Thymus (tissue), 11 donors: ENCODE measurements at regions not wholly inside any gene's neighbourhood (a gene's known extent, or its start where the extent isn't known, plus 50 kb on each side); places are given as distances from the start of the nearest gene placed in this dataset.
"Not testable (repeated sequence)": the region's sequence is repeated elsewhere in the genome, so short reads cannot be mapped to it uniquely, and the experiment has no call there.

Source experiments
- DNase-seq, 9 donors: peaks; one replicate each; pipeline ENCODE4 v3.0.0-alpha.2; 2013; ENCODE audit warnings: low spot score in 9 of 9, low read depth in 6 of 9, missing footprints in 1 of 9
- H3K27ac ChIP-seq, 2 donors: one replicate each; pipeline ENCODE4 v1.5.1; 2013; ENCODE audit warnings: control low read depth in 1 of 2, low read depth in 1 of 2, low read length in 1 of 2, mild to moderate bottlenecking in 1 of 2, moderate library complexity in 1 of 2
- H3K27me3 ChIP-seq, 2 donors: one replicate each; pipeline ENCODE4 v1.5.1; 2013; ENCODE audit warnings: low read length in 1 of 2; ENCODE audit not compliant: control insufficient read depth in 2 of 2, insufficient read depth in 1 of 2
- H3K36me3 ChIP-seq, 2 donors: one replicate each; pipeline ENCODE4 v1.5.1; 2013; ENCODE audit warnings: low read length in 1 of 2, mild to moderate bottlenecking in 1 of 2, moderate library complexity in 1 of 2; ENCODE audit not compliant: control insufficient read depth in 2 of 2, insufficient read depth in 2 of 2
- H3K4me1 ChIP-seq, 2 donors: one replicate each; pipeline ENCODE4 v1.5.1; 2013; ENCODE audit warnings: low read length in 2 of 2; ENCODE audit not compliant: control insufficient read depth in 2 of 2, insufficient read depth in 2 of 2
- H3K4me3 ChIP-seq, 2 donors: one replicate each; pipeline ENCODE4 v1.5.1; 2013; ENCODE audit warnings: low read length in 2 of 2, control low read depth in 1 of 2, mild to moderate bottlenecking in 1 of 2
- H3K9me3 ChIP-seq, 2 donors: one replicate each; pipeline ENCODE4 v1.5.1; 2013; ENCODE audit warnings: low read length in 1 of 2, mild to moderate bottlenecking in 1 of 2; ENCODE audit not compliant: control insufficient read depth in 2 of 2, insufficient read depth in 1 of 2
- WGBS: extraction: QIAGEN DNeasy Blood & Tissue Kit; methylation state at CpG from one replicate; pipeline ENCODE4 v1.1.7; 2013; 5-methylcytosine and 5-hydroxymethylcytosine counted together
- donor health status: healthy.

GRCh38 chr3:22859618-22860017 is 343.5 kb upstream of the UBE2E2 start:
- Histone ChIP-seq H3K27ac (no peak overlapping the region), H3K9me3 (peaks cover 0 to 3% of the 10 kb centered on the region in 2 donors), H3K4me1 (no peaks in the 10 kb centered on the region), H3K27me3 (no peaks in the 10 kb centered on the region), H3K36me3 (no peaks in the 10 kb centered on the region), H3K4me3 (no peak overlapping the region)
- no peak for DNase-seq

- DNase-seq = no peak
- 96% methylated on average over 3 of the region's 3 CpGs for WGBS
- H3K4me1 ChIP-seq = no peaks in the 10 kb centered on the region
- H3K9me3 ChIP-seq = peaks cover 0 to 3% of the 10 kb centered on the region in 2 donors
- H3K4me3 ChIP-seq = no peak overlapping the region
- no peak overlapping the region for H3K27ac ChIP-seq
- no peaks in the 10 kb centered on the region for H3K36me3 ChIP-seq
- H3K27me3 ChIP-seq = no peaks in the 10 kb centered on the region
Observed at GRCh38 chr3:22861426-22861825, 341.7 kb upstream of the UBE2E2 start.

GRCh38 chr3:22862111-22862510 is 341.0 kb upstream of the UBE2E2 start:
- no peak overlapping the region for H3K4me3 ChIP-seq
- no peaks in the 10 kb centered on the region for H3K4me1 ChIP-seq
- H3K27me3 ChIP-seq = no peaks in the 10 kb centered on the region
- H3K9me3 ChIP-seq = peaks cover 0 to 3% of the 10 kb centered on the region in 2 donors
- H3K27ac ChIP-seq = no peak overlapping the region
- H3K36me3 ChIP-seq = no peaks in the 10 kb centered on the region
- WGBS = 94% methylated on average over 5 of the region's 5 CpGs
- no peak for DNase-seq

- WGBS = 97% methylated on average over 2 of the region's 2 CpGs
Observed at GRCh38 chr3:22882834-22883233, 320.3 kb upstream of the UBE2E2 start.

GRCh38 chr3:22885039-22885438 is 318.1 kb upstream of the UBE2E2 start:
- H3K4me3 ChIP-seq = no peak overlapping the region
- H3K27ac ChIP-seq = no peak overlapping the region
- H3K4me1 ChIP-seq = no peaks in the 10 kb centered on the region
- no peaks in the 10 kb centered on the region for H3K9me3 ChIP-seq
- no peaks in the 10 kb centered on the region for H3K27me3 ChIP-seq
- no peaks in the 10 kb centered on the region for H3K36me3 ChIP-seq
- DNase-seq = no peak

More at GRCh38 chr3:22882834-22883233, 320.3 kb upstream of the UBE2E2 start:
- H3K36me3 ChIP-seq, H3K9me3 ChIP-seq, H3K4me3 ChIP-seq, H3K27me3 ChIP-seq, H3K27ac ChIP-seq, H3K4me1 ChIP-seq, DNase-seq: not testable (repeated sequence)

- no peak for DNase-seq
- no peaks in the 10 kb centered on the region for H3K36me3 ChIP-seq
- H3K4me3 ChIP-seq = no peak overlapping the region
- H3K27me3 ChIP-seq = no peaks in the 10 kb centered on the region
- WGBS = 96% methylated on average over 6 of the region's 6 CpGs
- no peaks in the 10 kb centered on the region for H3K4me1 ChIP-seq
- no peak overlapping the region for H3K27ac ChIP-seq
- H3K9me3 ChIP-seq = no peaks in the 10 kb centered on the region
Observed at GRCh38 chr3:22885574-22886341, 317.4 kb upstream of the UBE2E2 start.

GRCh38 chr3:22886439-22887068 is 316.6 kb upstream of the UBE2E2 start:
- DNase-seq = no peak
- H3K27ac ChIP-seq = no peak overlapping the region
- H3K4me3 ChIP-seq = no peak overlapping the region
- no peaks in the 10 kb centered on the region for H3K27me3 ChIP-seq
- no peaks in the 10 kb centered on the region for H3K9me3 ChIP-seq
- no peaks in the 10 kb centered on the region for H3K4me1 ChIP-seq
- no peaks in the 10 kb centered on the region for H3K36me3 ChIP-seq
- WGBS = 83% methylated on average over 4 of the region's 4 CpGs

- peak in 2 of 9 donors; percentile 6 to 8 for DNase-seq
- WGBS = 76% methylated on average over 2 of the region's 2 CpGs
- no peaks in the 10 kb centered on the region for H3K4me1 ChIP-seq
- H3K36me3 ChIP-seq = no peaks in the 10 kb centered on the region
- no peak overlapping the region for H3K27ac ChIP-seq
- H3K27me3 ChIP-seq = no peaks in the 10 kb centered on the region
- H3K9me3 ChIP-seq = no peaks in the 10 kb centered on the region
- H3K4me3 ChIP-seq = no peak overlapping the region
Observed at GRCh38 chr3:22887664-22888291, 315.3 kb upstream of the UBE2E2 start.

- Histone ChIP-seq H3K27ac (no peak overlapping the region), H3K4me3 (no peak overlapping the region), H3K36me3 (no peaks in the 10 kb centered on the region), H3K4me1 (no peaks in the 10 kb centered on the region), H3K9me3 (no peaks in the 10 kb centered on the region), H3K27me3 (no peaks in the 10 kb centered on the region)
- DNase-seq = no peak
- 93% methylated on average over 2 of the region's 2 CpGs for WGBS
Observed at GRCh38 chr3:22893101-22893500, 310.0 kb upstream of the UBE2E2 start.
